Spleen (tissue), 11 donors: ENCODE measurements at regions not wholly inside any gene's neighbourhood (a gene's known extent, or its start where the extent isn't known, plus 50 kb on each side); places are given as distances from the start of the nearest gene placed in this dataset.
A peak's percentile ranks its signal among the peaks of the same experiment; 100 is the strongest.

Source experiments
- DNase-seq: peaks from one replicate; pipeline ENCODE4 v3.0.0-alpha.2; 2020
- H3K27ac ChIP-seq, 8 donors: fragments of 200-600 bp; sonication (generic) in 7 of 8; 1 replicate in 4 of 8; 2 replicates in 4 of 8; pipeline versions ENCODE4 v1.5.0 to v1.8.0; 2016 to 2021; ENCODE audit warnings: inconsistent platforms in 4 of 8, mild to moderate bottlenecking in 4 of 8, moderate library complexity in 1 of 8
- H3K27me3 ChIP-seq, 7 donors: fragments of 200-600 bp; sonication (generic) in 6 of 7; replicated peaks in 1 of 7; 1 replicate in 4 of 7; 2 replicates in 3 of 7; pipeline versions ENCODE4 v1.5.0 to v1.8.0; 2016 to 2021; ENCODE audit warnings: inconsistent platforms in 3 of 7, mild to moderate bottlenecking in 1 of 7
- H3K36me3 ChIP-seq, 6 donors: fragments of 200-600 bp; sonication (generic) in 5 of 6; 1 replicate in 4 of 6; 2 replicates in 2 of 6; pipeline versions ENCODE4 v1.5.0 to v1.8.0; 2016 to 2021; ENCODE audit warnings: inconsistent platforms in 2 of 6
- H3K4me1 ChIP-seq, 6 donors: fragments of 200-600 bp; sonication (generic) in 5 of 6; 1 replicate in 3 of 6; 2 replicates in 3 of 6; pipeline versions ENCODE4 v1.5.0 to v1.8.0; 2016 to 2021; ENCODE audit warnings: inconsistent platforms in 3 of 6
- H3K4me3 ChIP-seq, 8 donors: fragments of 200-600 bp; sonication (generic) in 7 of 8; 1 replicate in 4 of 8; 2 replicates in 4 of 8; pipeline versions ENCODE4 v1.5.0 to v1.8.0; 2016 to 2021; ENCODE audit warnings: inconsistent platforms in 4 of 8, mild to moderate bottlenecking in 4 of 8, moderate library complexity in 2 of 8
- H3K9me3 ChIP-seq, 8 donors: fragments of 200-600 bp; sonication (generic) in 7 of 8; 1 replicate in 4 of 8; 2 replicates in 4 of 8; pipeline versions ENCODE4 v1.5.0 to v1.8.0; 2016 to 2021; ENCODE audit warnings: inconsistent platforms in 4 of 8
- CTCF ChIP-seq, 11 experiments: fragments of 200-600 bp in 7 of 11; fragments of 450-650 bp in 4 of 11; sonication (generic) in 4 of 11; IDR thresholded peaks in 8 of 11; conservative IDR thresholded peaks in 3 of 11; 1 replicate in 7 of 11; 2 replicates in 4 of 11; pipeline versions ENCODE4 v1.4.0 to v1.8.0; 2016 to 2021; ENCODE audit warnings: antibody characterized with exemption in 11 of 11, inconsistent platforms in 4 of 11, mild to moderate bottlenecking in 1 of 11
- POLR2A ChIP-seq, 3 donors: fragments of 450-650 bp; IDR thresholded peaks; one replicate each; pipeline ENCODE4 v1.5.1; 2017; ENCODE audit warnings: antibody characterized with exemption in 3 of 3, mild to moderate bottlenecking in 1 of 3
- POLR2AphosphoS5 ChIP-seq, 3 donors: sonication (generic); formaldehyde crosslinking; IDR thresholded peaks; one replicate each; pipeline ENCODE4 v1.5.1; 2017; ENCODE audit warnings: antibody characterized with exemption in 3 of 3
- WGBS, 5 donors: extraction: QIAGEN DNeasy Blood & Tissue Kit in 3 of 5; methylation state at CpG; one replicate each; pipeline versions ENCODE4 v1.1.5 to v1.1.7; 2013 to 2018; 5-methylcytosine and 5-hydroxymethylcytosine counted together
- intact Hi-C: fragments of 100-400 bp; cut with DNase I; formaldehyde crosslinking; loops from one replicate; pipeline ENCODE4 v1.15.0; 2023; ENCODE audit warnings: low total_unique reads
- donor health status: healthy with polysubstance abuse.
- donor health status: DM: no; HTN: no; CAD: no; lungs with moderate emphysema.
- donor health status: DM: no; HTN: no; CAD: no.
- donor health status: Bipolar disorder and iron deficiency.
- donor health status: healthy.
- donor health status: DM: no; HTN: no; CAD: no.
- donor health status: DM: yes; HTN: yes; CAD: no.

- Histone ChIP-seq H3K27ac (no peak overlapping the region), H3K9me3 (no peaks in the 10 kb centered on the region), H3K36me3 (no peaks in the 10 kb centered on the region), H3K4me3 (peak overlapping the region in 1 of 8 donors; percentile 15), H3K4me1 (peaks cover 0 to 15% (median 0%) of the 10 kb centered on the region in 6 donors), H3K27me3 (no peaks in the 10 kb centered on the region)
- DNase-seq: no peak
- 42 to 59% (median 49%) methylated on average over 4 of the region's 4 CpGs for WGBS, 5 donors
- intact Hi-C loops: loop anchor here (10.0 kb wide), 1 partner anchor 631 kb away; no protein-coding TSS in a partner anchor
- no peak for TF ChIP-seq POLR2A (IDR thresholded peaks at IDR 0.05)
- no peak for TF ChIP-seq POLR2AphosphoS5 (IDR thresholded peaks at IDR 0.05)
- TF ChIP-seq CTCF (IDR thresholded peaks at IDR 0.05 in 8 of 11, conservative IDR thresholded peaks at IDR 0.05 in 3 of 11): no peak
These were observed 118.2 kb upstream of the GOLIM4 start for GRCh38 chr3:168213920-168214319.

DNA sequence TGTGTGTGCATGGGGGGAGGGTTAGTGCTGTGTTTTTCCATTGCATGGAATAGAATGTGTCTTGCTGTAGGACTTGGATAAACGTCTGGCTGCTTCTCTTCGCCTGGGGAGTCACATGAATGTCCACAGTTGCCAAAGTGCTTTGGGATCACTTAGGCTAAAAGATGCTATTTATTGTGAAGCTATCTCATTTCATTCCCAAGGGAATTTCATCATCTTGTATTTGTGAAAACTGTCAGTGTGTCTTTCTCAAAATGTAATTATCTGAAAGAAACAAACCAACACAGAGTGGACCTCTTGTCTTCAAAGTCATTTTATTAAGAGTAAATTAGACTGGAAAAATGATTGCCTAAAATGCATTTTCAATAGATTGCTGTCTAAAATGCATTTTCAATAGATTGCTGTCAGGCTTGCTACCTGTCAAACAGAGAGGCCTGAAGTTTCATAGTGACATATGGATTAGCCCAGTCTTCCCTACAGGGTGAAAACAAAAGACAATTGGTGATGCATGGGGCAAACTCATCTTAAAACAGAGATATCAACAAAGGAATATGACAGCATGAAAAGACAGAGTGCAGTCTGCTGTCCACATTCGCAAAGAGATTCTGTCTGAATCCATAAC lies 117.1 kb upstream of the GOLIM4 start:
- WGBS, 5 donors: 77 to 90% (median 88%) methylated on average over 3 of the region's 3 CpGs
- DNase-seq: no peak
- no peaks in the 10 kb centered on the region for H3K9me3 ChIP-seq
- intact Hi-C loops: loop anchor here (10.0 kb wide), 1 partner anchor 632 kb away; no protein-coding TSS in a partner anchor
- H3K4me3 ChIP-seq: no peak overlapping the region
- H3K27me3 ChIP-seq: no peaks in the 10 kb centered on the region
- H3K36me3 ChIP-seq: no peaks in the 10 kb centered on the region
- H3K4me1 ChIP-seq: peaks cover 0 to 15% (median 0%) of the 10 kb centered on the region in 6 donors
- H3K27ac ChIP-seq: no peak overlapping the region
- TF ChIP-seq CTCF (IDR thresholded peaks at IDR 0.05 in 8 of 11, conservative IDR thresholded peaks at IDR 0.05 in 3 of 11): no peak
- no peak for TF ChIP-seq POLR2A (IDR thresholded peaks at IDR 0.05)
- no peak for TF ChIP-seq POLR2AphosphoS5 (IDR thresholded peaks at IDR 0.05)

- H3K27ac ChIP-seq: no peak overlapping the region
- 77 to 89% (median 79%) methylated on average over 4 of the region's 4 CpGs for WGBS, 5 donors
These were observed 109.7 kb upstream of the GOLIM4 start for GRCh38 chr3:168205451-168205850.

More at GRCh38 chr3:168205451-168205850, 109.7 kb upstream of the GOLIM4 start:
- no peak overlapping the region for H3K4me3 ChIP-seq
- intact Hi-C loops: no loop called here
- no peaks in the 10 kb centered on the region for H3K36me3 ChIP-seq
- no peak for DNase-seq
- peaks cover 0 to 3% (median 0%) of the 10 kb centered on the region in 7 donors for H3K27me3 ChIP-seq
- no peaks in the 10 kb centered on the region for H3K4me1 ChIP-seq
- no peak for TF ChIP-seq POLR2AphosphoS5 (IDR thresholded peaks at IDR 0.05)
- TF ChIP-seq CTCF (IDR thresholded peaks at IDR 0.05 in 8 of 11, conservative IDR thresholded peaks at IDR 0.05 in 3 of 11): no peak
- TF ChIP-seq POLR2A (IDR thresholded peaks at IDR 0.05): no peak
- H3K9me3 ChIP-seq: no peaks in the 10 kb centered on the region
